ENCODE measurements at regions not wholly inside any gene's neighbourhood (a gene's known extent, or its start where the extent isn't known, plus 50 kb on each side); places are given as distances from the start of the nearest gene placed in this dataset.

DNA sequence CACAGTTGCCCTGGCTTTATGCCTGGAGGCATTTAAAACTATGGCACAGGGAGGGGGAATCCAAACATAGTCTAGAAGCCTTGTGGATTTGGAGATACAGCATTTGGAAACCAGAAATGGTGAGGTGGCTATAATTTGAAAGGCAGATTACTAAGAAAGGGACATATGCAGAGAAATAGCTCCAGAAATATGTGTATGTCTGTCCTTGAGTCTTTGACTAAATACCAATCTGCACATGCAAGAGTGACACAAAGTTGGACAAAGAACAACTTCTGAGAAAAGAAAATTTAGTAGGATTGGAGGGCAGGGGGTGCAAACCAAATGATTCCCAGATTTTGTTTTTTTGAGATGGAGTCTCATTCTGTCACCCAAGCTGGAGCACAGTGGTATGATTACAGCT lies 229.6 kb downstream of the TMEM26 start:
- no peaks in the 10 kb centered on the region for H3K36me3 ChIP-seq (ENCODE audit: insufficient read depth in 1 of 2, low read depth in 1 of 2)
- H3K27ac ChIP-seq = no peak overlapping the region
- H3K27me3 ChIP-seq (ENCODE audit: insufficient read depth in 3 of 3, low read length in 2 of 3) = no peaks in the 10 kb centered on the region
- no peak for TF ChIP-seq CTCF (IDR thresholded peaks at IDR 0.05)
- no peak for ATAC-seq
- no peak overlapping the region for H3K4me3 ChIP-seq
- H3K9me3 ChIP-seq = peaks cover 20% of the 10 kb centered on the region
- intact Hi-C loops (cut with DNase I) = no loop called here
- H3K4me1 ChIP-seq = no peaks in the 10 kb centered on the region
- no peak for DNase-seq

DNA sequence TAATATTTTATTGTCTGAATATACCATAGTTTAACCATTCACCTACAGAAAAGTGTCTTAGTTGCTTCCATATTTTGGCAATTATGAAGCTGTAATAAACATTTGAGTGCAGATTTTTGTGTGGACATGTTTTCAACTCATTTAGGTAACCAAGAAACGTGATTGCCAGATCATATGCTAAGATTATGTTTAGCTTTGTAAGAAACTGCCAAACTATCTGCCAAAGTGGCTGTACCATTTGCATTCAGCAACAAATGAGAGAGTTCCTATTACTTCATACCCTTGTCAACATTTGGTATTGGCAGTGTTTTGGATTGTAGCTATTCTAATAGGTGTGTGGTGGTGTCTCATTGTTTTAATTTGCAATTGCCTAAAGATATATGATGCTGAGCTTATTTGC lies 233.5 kb downstream of the TMEM26 start:
- H3K36me3 ChIP-seq (ENCODE audit: insufficient read depth in 1 of 2, low read depth in 1 of 2) = no peaks in the 10 kb centered on the region
- 50 to 71% (median 53%) methylated on average over 1 of the region's 1 CpG for WGBS, 3 donors
- H3K4me1 ChIP-seq = peaks cover 15% of the 10 kb centered on the region
- no peak overlapping the region for H3K4me3 ChIP-seq
- H3K27me3 ChIP-seq (ENCODE audit: insufficient read depth in 3 of 3, low read length in 2 of 3) = no peaks in the 10 kb centered on the region
- ATAC-seq (no peak), DNase-seq (no peak)
- intact Hi-C loops (cut with DNase I) = no loop called here
- no peak overlapping the region for H3K27ac ChIP-seq
- no peak for TF ChIP-seq CTCF (IDR thresholded peaks at IDR 0.05)
- no peaks in the 10 kb centered on the region for H3K9me3 ChIP-seq

GRCh38 chr10:61217851-61218565 lies 235.2 kb downstream of the TMEM26 start:
- Histone ChIP-seq H3K9me3 (no peaks in the 10 kb centered on the region), H3K27ac (no peak overlapping the region), H3K4me1 (peaks cover 15% of the 10 kb centered on the region), H3K4me3 (no peak overlapping the region), H3K36me3 (ENCODE audit: insufficient read depth in 1 of 2, low read depth in 1 of 2) (no peaks in the 10 kb centered on the region), H3K27me3 (ENCODE audit: insufficient read depth in 3 of 3, low read length in 2 of 3) (no peaks in the 10 kb centered on the region)
- WGBS, 3 donors = 69 to 75% (median 73%) methylated on average over 3 of the region's 3 CpGs
- no peak for ATAC-seq
- intact Hi-C loops (cut with DNase I) = no loop called here
- no peak for DNase-seq
- no peak for TF ChIP-seq CTCF (IDR thresholded peaks at IDR 0.05)

- Histone ChIP-seq H3K4me1 (peaks cover 15% of the 10 kb centered on the region), H3K4me3 (no peak overlapping the region), H3K36me3 (ENCODE audit: insufficient read depth in 1 of 2, low read depth in 1 of 2) (no peaks in the 10 kb centered on the region), H3K27ac (no peak overlapping the region), H3K27me3 (ENCODE audit: insufficient read depth in 3 of 3, low read length in 2 of 3) (no peaks in the 10 kb centered on the region), H3K9me3 (no peaks in the 10 kb centered on the region)
- 78 to 89% (median 87%) methylated on average over 1 of the region's 1 CpG for WGBS, 3 donors
- DNase-seq (no peak), ATAC-seq (no peak)
- intact Hi-C loops (cut with DNase I) = no loop called here
- TF ChIP-seq CTCF (IDR thresholded peaks at IDR 0.05) = no peak
These were observed 237.9 kb downstream of the TMEM26 start for GRCh38 chr10:61215246-61215645.

DNA sequence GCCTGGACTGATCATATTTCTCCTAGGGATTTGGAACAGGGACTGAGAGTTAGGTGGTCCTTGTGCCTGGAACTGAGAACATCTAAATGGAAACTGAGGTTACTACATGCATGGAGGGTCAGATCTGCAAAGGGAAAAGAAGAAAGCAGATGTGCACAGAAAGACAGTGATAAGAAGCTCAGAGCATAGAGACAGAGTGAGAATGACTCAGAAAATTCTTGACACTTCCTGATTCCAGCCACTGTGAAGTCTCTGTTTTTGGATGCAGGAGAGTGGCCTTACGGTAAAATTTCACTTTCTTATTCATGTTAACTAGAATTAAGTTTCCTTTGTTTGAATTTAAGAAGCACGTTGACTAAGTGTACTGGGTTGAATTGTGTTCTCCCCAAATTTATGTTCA lies 241.7 kb downstream of the TMEM26 start:
- WGBS, 3 donors = 75 to 80% (median 80%) methylated on average over 2 of the region's 2 CpGs
- no peak for TF ChIP-seq CTCF (IDR thresholded peaks at IDR 0.05)
- H3K27ac ChIP-seq = no peak overlapping the region
- H3K36me3 ChIP-seq (ENCODE audit: insufficient read depth in 1 of 2, low read depth in 1 of 2) = no peaks in the 10 kb centered on the region
- H3K27me3 ChIP-seq (ENCODE audit: insufficient read depth in 3 of 3, low read length in 2 of 3) = no peaks in the 10 kb centered on the region
- H3K4me1 ChIP-seq = no peaks in the 10 kb centered on the region
- H3K9me3 ChIP-seq = no peaks in the 10 kb centered on the region
- ATAC-seq (no peak), DNase-seq (no peak)
- intact Hi-C loops (cut with DNase I) = no loop called here
- H3K4me3 ChIP-seq = no peak overlapping the region
